SU-DHL-6 (cell line): ENCODE measurements at regions not wholly inside any gene's neighbourhood (a gene's known extent, or its start where the extent isn't known, plus 50 kb on each side); places are given as distances from the start of the nearest gene placed in this dataset.

Source experiments
- H2AFZ ChIP-seq: fragments of 200-600 bp; sonication (generic); 2 replicates; pipeline ENCODE4 v1.6.1; 2014; ENCODE audit warnings: low read depth, mild to moderate bottlenecking, moderate library complexity, mixed read lengths, antibody characterized with exemption, low read length; ENCODE audit not compliant: severe bottlenecking
- H3F3A ChIP-seq: fragments of 200-600 bp; shearing (Covaris generic); 2 replicates; pipeline ENCODE4 v1.6.0; 2016; ENCODE audit warnings: antibody characterized with exemption, mild to moderate bottlenecking; ENCODE audit not compliant: insufficient read depth
- H3K27ac ChIP-seq: fragments of 200-600 bp; sonication (generic); 2 replicates; pipeline ENCODE4 v1.5.1; 2016; ENCODE audit warnings: low read depth, mild to moderate bottlenecking, low read length, moderate library complexity, mixed read lengths
- H3K27me3 ChIP-seq: fragments of 200-600 bp; sonication (generic), shearing (Covaris generic); 2 replicates; pipeline ENCODE4 v1.6.0; 2014; ENCODE audit warnings: mild to moderate bottlenecking, low read length
- H3K36me3 ChIP-seq: fragments of 200-600 bp; sonication (generic); 2 replicates; pipeline ENCODE4 v1.6.1; 2014; ENCODE audit warnings: mild to moderate bottlenecking, low read length, mixed read lengths
- H3K4me2 ChIP-seq: fragments of 300-600, 200-600 bp; shearing (Covaris generic), sonication (generic); 2 replicates; pipeline ENCODE4 v1.6.0; 2014; ENCODE audit warnings: low read length, low read depth, mild to moderate bottlenecking; ENCODE audit not compliant: poor library complexity, severe bottlenecking
- H3K4me3 ChIP-seq: fragments of 200-600 bp; sonication (generic); 2 replicates; pipeline ENCODE4 v1.5.1; 2014; ENCODE audit warnings: antibody characterized with exemption, low read length, mild to moderate bottlenecking, mixed read lengths; ENCODE audit not compliant: insufficient read depth, poor library complexity, severe bottlenecking
- H3K79me2 ChIP-seq: fragments of 200-600 bp; sonication (generic); 2 replicates; pipeline ENCODE4 v1.6.1; 2014; ENCODE audit warnings: mild to moderate bottlenecking, low read length, moderate library complexity; ENCODE audit not compliant: insufficient read depth
- H3K9ac ChIP-seq: fragments of 200-600 bp; sonication (generic); 2 replicates; pipeline ENCODE4 v1.7.0; 2014; ENCODE audit warnings: mild to moderate bottlenecking, low read length
- H3K9me2 ChIP-seq: fragments of 200-600 bp; sonication (generic); replicated peaks from 2 replicates; pipeline ENCODE4 v1.6.1; 2014; ENCODE audit warnings: low read length; ENCODE audit not compliant: insufficient read depth
- H3K9me3 ChIP-seq: fragments of 200-600 bp; sonication (generic); 2 replicates; pipeline ENCODE4 v1.6.1; 2014; ENCODE audit warnings: low read length, mixed read lengths; ENCODE audit not compliant: insufficient read depth
- H4K20me1 ChIP-seq: fragments of 200-600 bp; sonication (generic); 2 replicates; pipeline ENCODE4 v1.6.1; 2014; ENCODE audit warnings: low read depth, mild to moderate bottlenecking, antibody characterized with exemption, low read length, moderate library complexity, mixed read lengths
- CTCF ChIP-seq: fragments of 200-600 bp; sonication (generic); IDR thresholded peaks from one replicate; pipeline ENCODE4 v1.5.1; 2017; ENCODE audit warnings: antibody characterized with exemption, mild to moderate bottlenecking, low read length, moderate library complexity; ENCODE audit not compliant: insufficient read depth, poor library complexity, severe bottlenecking
- EZH2phosphoT487 ChIP-seq: fragments of 200-600 bp; sonication (generic), shearing (Covaris generic); conservative IDR thresholded peaks from 2 replicates; pipeline ENCODE4 v1.6.1; 2018; ENCODE audit warnings: mild to moderate bottlenecking, antibody characterized with exemption, low read length, moderate library complexity, mixed read lengths

DNA sequence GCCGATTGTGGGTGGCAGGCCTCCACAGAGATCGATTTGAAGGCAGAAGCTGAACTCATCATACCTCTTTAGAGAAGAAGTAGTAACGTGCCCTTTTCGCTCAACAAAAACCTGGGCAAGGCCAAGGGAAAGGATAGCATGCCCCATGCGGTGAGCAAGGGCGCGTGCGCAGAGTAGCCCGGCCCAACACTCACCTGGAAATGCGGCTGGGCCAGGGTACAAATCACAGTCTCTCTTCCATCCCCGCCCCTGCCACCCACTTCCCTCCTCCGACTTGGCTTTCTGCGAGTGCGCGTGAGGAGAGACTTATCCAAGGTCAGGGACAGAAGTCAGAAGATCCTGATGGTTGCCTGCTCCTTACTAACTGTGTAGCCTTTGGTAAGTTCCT, 160.7 kb upstream of the C1orf21 start:
- Histone ChIP-seq H2AFZ (no peak overlapping the region), H3K9ac (no peak overlapping the region), H3K4me3 (no peak overlapping the region), H3K9me2 (no peaks in the 10 kb centered on the region), H3K4me2 (no peak overlapping the region), H3K27ac (no peak overlapping the region), H3K36me3 (no peaks in the 10 kb centered on the region), H4K20me1 (no peaks in the 10 kb centered on the region), H3K9me3 (no peaks in the 10 kb centered on the region), H3F3A (no peaks in the 10 kb centered on the region), H3K27me3 (no peaks in the 10 kb centered on the region), H3K79me2 (no peaks in the 10 kb centered on the region)
- no peak for TF ChIP-seq CTCF
- TF ChIP-seq EZH2phosphoT487, result no peak

DNA sequence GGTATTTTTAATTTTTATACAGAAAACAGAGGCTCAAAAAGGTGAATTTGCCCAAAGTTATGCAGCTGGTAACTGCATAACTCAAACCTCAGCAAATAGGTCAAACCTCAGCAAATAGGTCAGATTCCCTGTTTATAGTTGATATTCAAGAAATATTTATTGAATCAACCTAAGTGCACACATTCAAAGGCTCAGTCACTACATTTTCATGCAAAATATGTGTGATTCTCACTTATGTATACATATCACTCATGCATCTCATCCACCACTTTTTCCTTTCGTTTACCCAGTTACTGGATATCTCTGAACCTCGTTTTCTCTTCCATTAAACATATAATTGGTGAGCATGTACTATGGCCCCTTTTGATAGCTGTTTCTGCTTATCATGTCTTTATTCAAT, 158.3 kb upstream of the C1orf21 start:
- Histone ChIP-seq H3F3A (no peaks in the 10 kb centered on the region), H3K79me2 (no peaks in the 10 kb centered on the region), H3K27ac (no peak overlapping the region), H4K20me1 (no peaks in the 10 kb centered on the region), H3K9me2 (no peaks in the 10 kb centered on the region), H3K4me2 (no peak overlapping the region), H2AFZ (no peak overlapping the region), H3K9ac (no peak overlapping the region), H3K27me3 (no peaks in the 10 kb centered on the region), H3K9me3 (no peaks in the 10 kb centered on the region), H3K4me3 (no peak overlapping the region), H3K36me3 (no peaks in the 10 kb centered on the region)
- TF ChIP-seq CTCF (no peak), EZH2phosphoT487 (no peak)

DNA sequence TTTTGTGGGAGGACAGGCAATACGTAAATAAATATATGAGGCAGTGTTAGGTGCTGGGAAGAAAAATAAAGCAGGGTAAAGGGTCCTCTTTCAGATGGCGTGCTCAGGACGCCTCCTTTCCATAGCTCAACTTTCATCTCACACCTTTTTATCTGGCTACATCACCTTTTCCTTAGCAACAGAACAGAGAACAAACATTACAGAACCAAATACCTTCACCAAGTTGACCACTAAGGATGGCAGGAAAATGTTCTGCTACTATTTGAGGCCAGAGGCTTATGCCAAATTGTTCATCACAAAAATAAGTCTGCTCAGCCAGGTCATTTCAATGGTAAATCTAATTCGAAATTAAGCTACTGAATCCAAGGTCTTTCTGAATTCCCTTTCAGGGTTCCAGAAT, 149.2 kb upstream of the C1orf21 start:
- H3K9me3 ChIP-seq, result no peaks in the 10 kb centered on the region
- no peaks in the 10 kb centered on the region for H3K79me2 ChIP-seq
- H3K4me2 ChIP-seq, result no peak overlapping the region
- no peak for TF ChIP-seq EZH2phosphoT487
- no peak for TF ChIP-seq CTCF
- H3K9ac ChIP-seq, result no peak overlapping the region
- H3K27ac ChIP-seq, result no peak overlapping the region
- H3K4me3 ChIP-seq, result no peak overlapping the region
- no peaks in the 10 kb centered on the region for H3F3A ChIP-seq
- H3K9me2 ChIP-seq, result no peaks in the 10 kb centered on the region
- H4K20me1 ChIP-seq, result no peaks in the 10 kb centered on the region
- H3K36me3 ChIP-seq, result no peaks in the 10 kb centered on the region
- H3K27me3 ChIP-seq, result no peaks in the 10 kb centered on the region
- H2AFZ ChIP-seq, result no peak overlapping the region

DNA sequence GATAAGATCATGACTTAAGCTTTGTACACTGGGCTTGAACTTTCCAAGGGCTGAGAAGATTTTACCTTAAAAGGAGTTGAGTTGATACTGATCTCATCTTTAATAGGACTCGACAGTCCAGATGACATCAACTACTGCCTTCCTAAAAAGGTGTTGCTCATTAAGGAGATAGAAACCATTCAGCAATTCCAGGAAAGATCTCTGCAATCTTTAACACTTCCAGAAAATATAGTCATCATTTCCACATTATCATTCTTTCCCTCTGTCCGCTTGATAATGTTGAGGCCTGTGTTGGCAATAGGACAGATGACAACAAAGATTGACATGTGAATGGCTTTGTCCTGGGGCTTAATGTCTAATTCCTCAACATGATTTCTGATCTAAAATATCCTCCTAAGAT, 145.4 kb upstream of the C1orf21 start:
- Histone ChIP-seq H3K4me2 (no peak overlapping the region), H2AFZ (no peak overlapping the region), H3F3A (no peaks in the 10 kb centered on the region), H3K9me3 (no peaks in the 10 kb centered on the region), H3K9me2 (no peaks in the 10 kb centered on the region), H3K27ac (no peak overlapping the region), H3K27me3 (no peaks in the 10 kb centered on the region), H3K36me3 (no peaks in the 10 kb centered on the region), H3K4me3 (no peak overlapping the region), H3K9ac (no peak overlapping the region), H3K79me2 (no peaks in the 10 kb centered on the region), H4K20me1 (no peaks in the 10 kb centered on the region)
- TF ChIP-seq EZH2phosphoT487 (no peak), CTCF (no peak)
